Chondrocyte (in vitro differentiated cells): ENCODE measurements at regions not wholly inside any gene's neighbourhood (a gene's known extent, or its start where the extent isn't known, plus 50 kb on each side); places are given as distances from the start of the nearest gene placed in this dataset.
"Not testable (repeated sequence)": the region's sequence is repeated elsewhere in the genome, so short reads cannot be mapped to it uniquely, and the experiment has no call there.

Experiments
- DNase-seq: peaks from one replicate; pipeline ENCODE4 v3.0.0; 2021; ENCODE audit warnings: mixed read lengths, low spot score
- H3K27ac Mint-ChIP-seq: one replicate; pipeline ENCODE4 v1.8.0; 2021; ENCODE audit warnings: mild to moderate bottlenecking, moderate library complexity, mixed read lengths; ENCODE audit not compliant: unreplicated experiment
- H3K27me3 Mint-ChIP-seq: 2 replicates; pipeline ENCODE4 v1.8.0; 2021; ENCODE audit warnings: low read depth, mixed read lengths
- H3K36me3 Mint-ChIP-seq: 2 replicates; pipeline ENCODE4 v1.8.0; 2021; ENCODE audit warnings: low read depth, mixed read lengths
- H3K4me1 Mint-ChIP-seq: 2 replicates; pipeline ENCODE4 v1.8.0; 2021; ENCODE audit warnings: low read depth, mild to moderate bottlenecking, mixed read lengths
- H3K4me3 Mint-ChIP-seq: one replicate; pipeline ENCODE4 v1.8.0; 2021; ENCODE audit warnings: mild to moderate bottlenecking, moderate library complexity, mixed read lengths; ENCODE audit not compliant: unreplicated experiment
- H3K9me3 Mint-ChIP-seq: 2 replicates; pipeline ENCODE4 v1.8.0; 2021; ENCODE audit warnings: low read depth, mixed read lengths
- TF ChIP-seq, protein P1 (sequence below): fragments of 200-600 bp; sonication (generic); IDR thresholded peaks from 2 replicates; pipeline ENCODE4 v1.5.0; 2021; ENCODE audit warnings: antibody characterized with exemption, mild to moderate bottlenecking, moderate library complexity

DNA sequence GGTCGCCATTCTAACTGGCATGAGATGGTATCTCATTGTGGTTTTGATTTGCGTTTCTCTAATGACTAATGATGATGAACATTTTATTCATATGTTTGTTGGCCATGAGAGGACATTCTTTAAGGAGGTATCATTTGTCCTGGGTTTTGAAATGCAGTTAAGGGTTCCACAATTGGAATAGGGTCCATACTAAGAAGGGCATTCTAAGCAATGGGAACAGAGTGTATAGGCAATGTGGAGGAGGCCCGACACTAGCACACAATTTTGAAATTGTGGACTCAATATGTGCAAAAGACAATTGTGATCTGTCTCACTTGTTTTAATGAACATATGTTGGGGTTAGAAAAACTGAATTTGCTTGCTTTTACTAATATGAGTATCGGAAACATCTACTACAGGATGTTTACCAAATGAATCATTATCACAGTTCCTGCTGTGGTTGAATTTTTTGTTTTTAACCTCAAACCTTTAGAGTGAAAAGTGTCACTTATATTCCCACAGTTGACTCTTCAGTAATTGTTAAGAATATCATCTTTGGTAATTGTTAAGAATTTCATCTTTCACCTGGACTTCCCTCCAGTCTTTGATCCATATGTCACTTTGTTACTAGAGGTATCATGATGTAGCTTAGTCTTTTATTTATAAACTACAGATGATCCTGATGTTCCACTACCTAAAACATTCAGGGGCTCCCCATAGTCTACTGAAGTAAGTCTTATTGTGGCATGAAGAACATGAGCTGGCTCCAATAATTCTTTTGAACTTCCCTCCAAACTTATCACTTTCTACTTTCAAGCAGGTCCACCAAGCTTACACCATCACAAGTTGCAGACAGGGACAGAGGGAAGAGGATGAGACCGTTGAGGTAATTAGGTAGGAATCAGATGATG lies 109.7 kb upstream of the KLF12 start:
- H3K36me3 Mint-ChIP-seq = peaks cover 3% of the 10 kb centered on the region
- H3K9me3 Mint-ChIP-seq = peaks cover 9% of the 10 kb centered on the region
- DNase-seq = no peak
- H3K27ac Mint-ChIP-seq = no peak overlapping the region
- H3K4me3 Mint-ChIP-seq = no peak overlapping the region
- no peaks in the 10 kb centered on the region for H3K27me3 Mint-ChIP-seq
- TF ChIP-seq, protein P1, sequence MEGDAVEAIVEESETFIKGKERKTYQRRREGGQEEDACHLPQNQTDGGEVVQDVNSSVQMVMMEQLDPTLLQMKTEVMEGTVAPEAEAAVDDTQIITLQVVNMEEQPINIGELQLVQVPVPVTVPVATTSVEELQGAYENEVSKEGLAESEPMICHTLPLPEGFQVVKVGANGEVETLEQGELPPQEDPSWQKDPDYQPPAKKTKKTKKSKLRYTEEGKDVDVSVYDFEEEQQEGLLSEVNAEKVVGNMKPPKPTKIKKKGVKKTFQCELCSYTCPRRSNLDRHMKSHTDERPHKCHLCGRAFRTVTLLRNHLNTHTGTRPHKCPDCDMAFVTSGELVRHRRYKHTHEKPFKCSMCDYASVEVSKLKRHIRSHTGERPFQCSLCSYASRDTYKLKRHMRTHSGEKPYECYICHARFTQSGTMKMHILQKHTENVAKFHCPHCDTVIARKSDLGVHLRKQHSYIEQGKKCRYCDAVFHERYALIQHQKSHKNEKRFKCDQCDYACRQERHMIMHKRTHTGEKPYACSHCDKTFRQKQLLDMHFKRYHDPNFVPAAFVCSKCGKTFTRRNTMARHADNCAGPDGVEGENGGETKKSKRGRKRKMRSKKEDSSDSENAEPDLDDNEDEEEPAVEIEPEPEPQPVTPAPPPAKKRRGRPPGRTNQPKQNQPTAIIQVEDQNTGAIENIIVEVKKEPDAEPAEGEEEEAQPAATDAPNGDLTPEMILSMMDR = no peak
- peaks cover 33% of the 10 kb centered on the region for H3K4me1 Mint-ChIP-seq

DNA sequence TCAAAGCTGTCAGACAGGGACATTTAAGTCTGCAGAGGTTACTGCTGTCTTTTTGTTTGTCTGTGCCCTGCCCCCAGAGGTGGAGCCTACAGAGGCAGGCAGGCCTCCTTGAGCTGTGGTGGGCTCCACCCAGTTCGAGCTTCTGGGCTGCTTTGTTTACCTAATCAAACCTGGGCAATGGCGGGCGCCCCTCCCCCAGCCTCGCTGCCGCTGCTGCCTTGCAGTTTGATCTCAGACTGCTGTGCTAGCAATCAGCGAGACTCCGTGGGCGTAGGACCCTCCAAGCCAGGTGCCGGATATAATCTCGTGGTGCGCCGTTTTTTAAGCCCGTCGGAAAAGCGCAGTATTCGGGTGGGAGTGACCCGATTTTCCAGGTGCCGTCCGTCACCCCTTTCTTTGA lies 107.1 kb upstream of the KLF12 start:
- not testable (repeated sequence) for H3K9me3 Mint-ChIP-seq, DNase-seq, H3K4me3 Mint-ChIP-seq, H3K27me3 Mint-ChIP-seq, H3K27ac Mint-ChIP-seq, H3K36me3 Mint-ChIP-seq
- H3K4me1 Mint-ChIP-seq = peaks cover 24% of the 10 kb centered on the region

DNA sequence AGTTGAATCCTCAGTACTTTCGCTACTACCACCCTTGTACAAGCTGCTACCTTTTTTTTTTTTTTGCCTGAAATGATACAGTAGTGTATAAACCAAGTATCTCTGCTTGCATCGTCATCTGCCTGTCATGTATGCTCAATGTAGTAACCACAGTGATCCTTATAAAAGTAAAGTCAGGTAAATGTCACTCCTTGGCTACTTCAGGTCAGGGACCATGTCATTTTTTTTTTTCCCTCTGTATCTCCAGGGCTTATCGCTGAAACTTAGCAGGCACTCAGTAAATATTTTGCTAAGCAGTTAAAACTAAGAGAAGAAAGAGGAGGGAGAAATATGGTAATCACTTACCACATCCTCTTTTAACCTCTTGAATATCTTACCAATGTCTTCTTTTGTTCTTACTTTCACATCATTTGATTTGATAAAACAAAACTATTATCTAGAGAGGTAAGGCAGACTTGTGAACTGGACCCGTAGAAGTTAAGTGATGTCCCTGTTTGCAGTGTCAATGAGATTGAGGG lies 96.8 kb upstream of the KLF12 start:
- DNase-seq = no peak
- peaks cover 5% of the 10 kb centered on the region for H3K9me3 Mint-ChIP-seq
- TF ChIP-seq, protein P1 = no peak
- peaks cover 1% of the 10 kb centered on the region for H3K36me3 Mint-ChIP-seq
- no peak overlapping the region for H3K27ac Mint-ChIP-seq
- H3K4me1 Mint-ChIP-seq = peaks cover 5% of the 10 kb centered on the region
- no peak overlapping the region for H3K4me3 Mint-ChIP-seq
- H3K27me3 Mint-ChIP-seq = no peaks in the 10 kb centered on the region

DNA sequence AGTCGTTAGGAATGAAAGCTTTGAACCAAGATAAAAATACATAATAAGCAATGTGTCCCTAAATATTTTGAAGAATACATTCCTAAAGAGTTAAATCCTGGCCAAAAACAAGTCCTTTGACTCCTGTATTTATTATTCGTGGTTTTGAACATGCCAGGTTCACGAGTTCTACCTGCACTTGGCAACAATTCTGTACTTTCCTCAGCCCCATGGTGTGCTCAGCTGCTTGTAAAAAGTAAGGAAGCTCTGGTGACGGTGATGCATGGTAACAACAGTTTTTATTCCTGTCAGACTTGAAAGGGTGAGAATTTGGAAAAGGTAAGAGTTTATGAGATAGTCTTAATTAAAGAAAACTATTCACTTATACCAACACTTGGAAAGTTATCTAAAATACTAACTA lies 95.0 kb upstream of the KLF12 start:
- no peak for DNase-seq
- Mint-ChIP-seq H3K27me3 (no peaks in the 10 kb centered on the region), H3K27ac (no peak overlapping the region), H3K9me3 (peaks cover 5% of the 10 kb centered on the region), H3K4me1 (peaks cover 5% of the 10 kb centered on the region), H3K36me3 (peaks cover 1% of the 10 kb centered on the region), H3K4me3 (no peak overlapping the region)
- TF ChIP-seq, protein P1 = no peak

DNA sequence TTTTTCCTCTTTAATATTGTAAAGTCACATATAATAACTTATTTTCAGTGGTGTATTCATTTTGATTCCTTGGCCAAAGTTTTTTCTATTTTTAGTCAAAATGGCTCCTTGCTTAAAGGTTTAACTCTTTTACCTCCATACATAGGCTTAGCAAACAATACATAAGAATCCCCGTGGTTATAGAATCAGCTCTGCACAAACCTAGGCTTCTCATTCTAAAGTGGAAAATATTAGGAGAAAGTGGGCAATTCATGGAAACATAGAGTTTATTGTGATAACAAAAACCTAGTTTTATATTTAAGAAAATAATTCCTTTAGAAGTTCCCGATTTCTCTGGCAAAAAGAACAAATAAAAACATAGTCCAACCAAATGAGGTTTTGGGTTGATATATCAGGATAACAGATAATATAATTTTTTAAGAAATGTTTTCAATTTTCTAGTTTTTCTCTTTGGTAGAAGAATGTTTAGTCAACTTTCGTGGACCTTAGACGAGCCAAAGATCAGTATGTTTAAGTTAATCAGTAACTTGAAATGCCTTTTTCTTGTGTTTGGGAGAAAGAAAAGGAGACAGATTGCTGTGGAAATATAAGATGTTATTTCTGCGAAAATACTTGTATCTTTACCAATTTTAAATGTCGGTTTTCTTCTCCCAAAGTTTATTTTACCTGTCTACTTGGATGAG lies 93.4 kb upstream of the KLF12 start:
- Mint-ChIP-seq H3K4me3 (no peak overlapping the region), H3K27ac (no peak overlapping the region), H3K36me3 (peaks cover 4% of the 10 kb centered on the region), H3K4me1 (peaks cover 5% of the 10 kb centered on the region), H3K27me3 (no peaks in the 10 kb centered on the region), H3K9me3 (peaks cover 5% of the 10 kb centered on the region)
- TF ChIP-seq, protein P1 = no peak
- DNase-seq = no peak
